Endodermal cell (in vitro differentiated cells): ENCODE measurements at regions not wholly inside any gene's neighbourhood (a gene's known extent, or its start where the extent isn't known, plus 50 kb on each side); places are given as distances from the start of the nearest gene placed in this dataset.

ENCODE experiments used
- DNase-seq: peaks from one replicate; pipeline ENCODE4 v3.0.0-alpha.2; 2017
- H3K27ac ChIP-seq: 2 replicates; pipeline ENCODE4 v1.5.1; 2013; ENCODE audit warnings: mild to moderate bottlenecking, low read depth, low read length, moderate library complexity
- H3K27me3 ChIP-seq: 2 replicates; pipeline ENCODE4 v1.6.1; 2013; ENCODE audit warnings: mild to moderate bottlenecking, low read length, moderate library complexity; ENCODE audit not compliant: insufficient read depth, control insufficient read depth, poor library complexity, severe bottlenecking
- H3K36me3 ChIP-seq: 2 replicates; pipeline ENCODE4 v1.7.0; 2013; ENCODE audit warnings: mild to moderate bottlenecking, low read length, moderate library complexity; ENCODE audit not compliant: control insufficient read depth, insufficient read depth
- H3K4me1 ChIP-seq: one replicate; pipeline ENCODE4 v1.7.0; 2013; ENCODE audit warnings: low read length; ENCODE audit not compliant: control insufficient read depth, insufficient read depth
- H3K4me3 ChIP-seq: 2 replicates; pipeline ENCODE4 v1.5.1; 2013; ENCODE audit warnings: mild to moderate bottlenecking, low read length, moderate library complexity
- H3K9ac ChIP-seq: 2 replicates; pipeline ENCODE4 v1.6.1; 2013; ENCODE audit warnings: mild to moderate bottlenecking, low read length, moderate library complexity; ENCODE audit not compliant: poor library complexity, severe bottlenecking; ENCODE audit errors: extremely low read depth
- H3K9me3 ChIP-seq: 2 replicates; pipeline ENCODE4 v1.6.1; 2013; ENCODE audit warnings: mild to moderate bottlenecking, low read length, moderate library complexity; ENCODE audit not compliant: control insufficient read depth
- H3K27ac Mint-ChIP-seq: 2 replicates; pipeline ENCODE4 v1.8.0; 2020; ENCODE audit warnings: mixed read lengths
- H3K27me3 Mint-ChIP-seq: 2 replicates; pipeline ENCODE4 v1.8.0; 2021; ENCODE audit warnings: mild to moderate bottlenecking, mixed read lengths; ENCODE audit not compliant: insufficient read depth
- H3K36me3 Mint-ChIP-seq: 2 replicates; pipeline ENCODE4 v1.8.0; 2020; ENCODE audit warnings: low read depth, mixed read lengths
- H3K4me1 Mint-ChIP-seq: 2 replicates; pipeline ENCODE4 v1.8.0; 2020; ENCODE audit warnings: mixed read lengths
- H3K4me3 Mint-ChIP-seq: 2 replicates; pipeline ENCODE4 v1.8.0; 2020; ENCODE audit warnings: mild to moderate bottlenecking, moderate library complexity, mixed read lengths
- H3K9me3 Mint-ChIP-seq: 2 replicates; pipeline ENCODE4 v1.8.0; 2020; ENCODE audit warnings: mild to moderate bottlenecking, mixed read lengths
- WGBS, 2 experiments: methylation state at CpG; one replicate each; pipeline versions ENCODE4 v1.1.5 to v1.1.7; 2013; ENCODE audit warnings: missing lambda C conversion rate in 2 of 2, mixed read lengths in 1 of 2; ENCODE audit not compliant: insufficient coverage in 1 of 2, insufficient read length in 1 of 2; 5-methylcytosine and 5-hydroxymethylcytosine counted together
- TF ChIP-seq, protein P1 (sequence below): fragments of 200-600 bp; sonication (generic); conservative IDR thresholded peaks from 2 replicates; pipeline ENCODE4 v1.5.0; 2021; ENCODE audit warnings: antibody characterized with exemption, mild to moderate bottlenecking

DNA sequence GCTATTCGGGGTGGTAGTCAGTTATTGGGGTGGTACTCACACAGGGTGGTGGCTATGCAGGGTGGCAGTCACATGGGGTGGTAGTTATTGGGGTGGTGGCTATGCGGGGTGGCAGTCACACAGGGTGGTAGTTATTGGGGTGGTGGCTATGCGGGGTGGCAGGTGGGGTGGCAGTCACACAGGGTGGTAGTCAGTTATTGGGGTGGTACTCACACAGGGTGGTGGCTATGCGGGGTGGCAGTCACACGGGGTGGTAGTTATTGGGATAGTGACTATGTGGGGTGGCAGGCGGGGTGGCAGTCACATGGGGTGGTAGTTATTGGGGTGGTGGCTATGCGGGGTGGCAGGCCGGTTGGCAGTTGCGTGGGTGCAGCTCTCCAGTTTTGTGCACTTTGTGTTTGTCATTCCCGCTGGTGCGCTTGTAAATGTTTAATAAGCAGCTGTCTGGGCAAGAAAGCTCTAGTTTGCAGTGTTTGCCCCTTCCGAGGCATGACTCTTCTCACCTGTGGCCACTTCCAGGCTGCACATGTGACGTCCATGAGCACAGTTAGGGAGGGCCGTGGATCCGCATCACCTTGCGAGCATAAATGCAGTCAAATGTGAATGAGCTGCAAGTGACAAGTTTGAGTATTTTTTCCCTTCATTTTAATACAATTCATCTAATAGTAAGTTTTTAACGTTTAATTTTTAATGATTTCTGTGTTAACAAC, 219.0 kb upstream of the CST7 start:
- no peak overlapping the region for H3K27ac ChIP-seq
- H3K9me3 ChIP-seq = no peaks in the 10 kb centered on the region
- H3K4me1 ChIP-seq = peaks cover 4% of the 10 kb centered on the region
- TF ChIP-seq, protein P1, sequence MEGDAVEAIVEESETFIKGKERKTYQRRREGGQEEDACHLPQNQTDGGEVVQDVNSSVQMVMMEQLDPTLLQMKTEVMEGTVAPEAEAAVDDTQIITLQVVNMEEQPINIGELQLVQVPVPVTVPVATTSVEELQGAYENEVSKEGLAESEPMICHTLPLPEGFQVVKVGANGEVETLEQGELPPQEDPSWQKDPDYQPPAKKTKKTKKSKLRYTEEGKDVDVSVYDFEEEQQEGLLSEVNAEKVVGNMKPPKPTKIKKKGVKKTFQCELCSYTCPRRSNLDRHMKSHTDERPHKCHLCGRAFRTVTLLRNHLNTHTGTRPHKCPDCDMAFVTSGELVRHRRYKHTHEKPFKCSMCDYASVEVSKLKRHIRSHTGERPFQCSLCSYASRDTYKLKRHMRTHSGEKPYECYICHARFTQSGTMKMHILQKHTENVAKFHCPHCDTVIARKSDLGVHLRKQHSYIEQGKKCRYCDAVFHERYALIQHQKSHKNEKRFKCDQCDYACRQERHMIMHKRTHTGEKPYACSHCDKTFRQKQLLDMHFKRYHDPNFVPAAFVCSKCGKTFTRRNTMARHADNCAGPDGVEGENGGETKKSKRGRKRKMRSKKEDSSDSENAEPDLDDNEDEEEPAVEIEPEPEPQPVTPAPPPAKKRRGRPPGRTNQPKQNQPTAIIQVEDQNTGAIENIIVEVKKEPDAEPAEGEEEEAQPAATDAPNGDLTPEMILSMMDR = no peak
- no peaks in the 10 kb centered on the region for H3K27me3 ChIP-seq
- H3K4me3 ChIP-seq = no peak overlapping the region
- Mint-ChIP-seq H3K4me1 (peaks cover 13% of the 10 kb centered on the region), H3K9me3 (no peaks in the 10 kb centered on the region), H3K27ac (no peak overlapping the region), H3K4me3 (no peak overlapping the region), H3K36me3 (no peaks in the 10 kb centered on the region), H3K27me3 (peaks cover 2% of the 10 kb centered on the region)
- H3K36me3 ChIP-seq = no peaks in the 10 kb centered on the region
- peak; percentile 10 for DNase-seq
- 94 to 97% methylated on average over 3 to 17 of the region's 17 CpGs for WGBS, 2 experiments
- H3K9ac ChIP-seq = no peak overlapping the region

DNA sequence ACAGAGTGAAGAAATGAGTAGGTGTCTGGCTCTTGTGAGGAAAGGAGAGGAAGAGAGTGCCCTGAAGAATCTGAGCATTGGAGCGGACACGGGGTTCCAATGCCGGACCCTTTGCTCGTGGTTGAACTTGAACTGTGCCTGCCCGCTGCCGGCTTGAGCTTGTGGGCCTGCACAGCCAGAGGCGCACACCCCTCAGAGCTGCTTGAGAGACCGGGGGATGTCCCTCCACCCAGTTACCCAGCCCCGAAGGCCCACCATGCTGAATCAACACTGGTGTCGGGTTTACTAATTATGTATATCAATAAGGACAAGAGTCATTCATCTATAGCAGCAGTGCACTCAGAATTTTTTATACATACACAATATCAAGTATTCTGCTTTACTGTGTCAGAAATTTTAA, 218.3 kb upstream of the CST7 start:
- Histone ChIP-seq H3K4me1 (peaks cover 4% of the 10 kb centered on the region), H3K9me3 (no peaks in the 10 kb centered on the region), H3K4me3 (no peak overlapping the region), H3K9ac (no peak overlapping the region), H3K27ac (no peak overlapping the region), H3K27me3 (no peaks in the 10 kb centered on the region), H3K36me3 (no peaks in the 10 kb centered on the region)
- DNase-seq = peak; percentile 14
- H3K9me3 Mint-ChIP-seq = no peaks in the 10 kb centered on the region
- TF ChIP-seq, protein P1 = no peak
- no peaks in the 10 kb centered on the region for H3K36me3 Mint-ChIP-seq
- WGBS, 2 experiments = 92 to 100% methylated on average over 1 to 10 of the region's 10 CpGs
- no peaks in the 10 kb centered on the region for H3K27me3 Mint-ChIP-seq
- H3K4me1 Mint-ChIP-seq = peaks cover 13% of the 10 kb centered on the region
- H3K27ac Mint-ChIP-seq = no peak overlapping the region
- no peak overlapping the region for H3K4me3 Mint-ChIP-seq

DNA sequence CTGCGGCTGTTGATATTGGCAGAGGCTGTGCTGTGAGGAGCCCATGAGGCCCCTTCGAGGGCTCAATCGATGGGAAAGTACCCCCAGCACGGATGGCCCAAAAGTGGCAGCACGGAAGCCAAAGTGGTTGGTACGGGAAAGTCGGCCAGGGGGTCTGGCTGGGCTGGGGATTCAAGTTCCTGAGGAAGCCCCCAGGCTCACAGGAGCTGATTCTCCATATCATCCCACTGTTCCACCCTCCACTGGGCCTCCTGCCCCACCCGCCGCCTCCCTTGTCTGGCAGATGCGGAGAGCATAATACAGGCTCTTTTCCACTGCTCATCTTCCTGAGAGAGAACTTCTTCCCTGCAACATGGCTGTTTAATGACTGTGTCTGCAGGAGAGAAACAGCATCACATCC, 217.8 kb upstream of the CST7 start:
- no peaks in the 10 kb centered on the region for H3K9me3 ChIP-seq
- 84 to 100% methylated on average over 5 to 10 of the region's 10 CpGs for WGBS, 2 experiments
- DNase-seq = peak; percentile 22
- TF ChIP-seq, protein P1 = no peak
- peaks cover 4% of the 10 kb centered on the region for H3K4me1 ChIP-seq
- H3K27ac ChIP-seq = no peak overlapping the region
- H3K27me3 Mint-ChIP-seq = no peaks in the 10 kb centered on the region
- no peaks in the 10 kb centered on the region for H3K36me3 Mint-ChIP-seq
- no peak overlapping the region for H3K4me3 Mint-ChIP-seq
- no peaks in the 10 kb centered on the region for H3K9me3 Mint-ChIP-seq
- no peak overlapping the region for H3K27ac Mint-ChIP-seq
- H3K4me3 ChIP-seq = no peak overlapping the region
- H3K9ac ChIP-seq = no peak overlapping the region
- no peaks in the 10 kb centered on the region for H3K27me3 ChIP-seq
- H3K4me1 Mint-ChIP-seq = peaks cover 10% of the 10 kb centered on the region
- no peaks in the 10 kb centered on the region for H3K36me3 ChIP-seq
